Suprapubic skin (tissue), 4 donors: ENCODE measurements at regions not wholly inside any gene's neighbourhood (a gene's known extent, or its start where the extent isn't known, plus 50 kb on each side); places are given as distances from the start of the nearest gene placed in this dataset.

Source experiments
- DNase-seq, 2 donors: peaks; one replicate each; pipeline ENCODE4 v3.0.0-alpha.2; 2019; ENCODE audit warnings: low spot score in 2 of 2
- H3K27ac ChIP-seq: fragments of 200-600 bp; sonication (generic); one replicate; pipeline ENCODE4 v1.5.1; 2019
- H3K27me3 ChIP-seq: fragments of 200-600 bp; sonication (generic); one replicate; pipeline ENCODE4 v1.5.1; 2019
- H3K36me3 ChIP-seq: fragments of 200-600 bp; sonication (generic); one replicate; pipeline ENCODE4 v1.5.1; 2019
- H3K4me1 ChIP-seq: fragments of 200-600 bp; sonication (generic); one replicate; pipeline ENCODE4 v1.5.1; 2019
- H3K4me3 ChIP-seq: fragments of 200-600 bp; sonication (generic); one replicate; pipeline ENCODE4 v1.5.1; 2019; ENCODE audit warnings: mild to moderate bottlenecking
- H3K9me3 ChIP-seq: fragments of 200-600 bp; sonication (generic); one replicate; pipeline ENCODE4 v1.5.1; 2019
- CTCF ChIP-seq, 2 donors: fragments of 200-600 bp in 1 of 2; fragments of 450-650 bp in 1 of 2; sonication (generic) in 1 of 2; IDR thresholded peaks; one replicate each; pipeline ENCODE4 v1.5.1; 2016 to 2019; ENCODE audit warnings: antibody characterized with exemption in 2 of 2, mild to moderate bottlenecking in 1 of 2, moderate library complexity in 1 of 2
- EP300 ChIP-seq: sonication (generic); formaldehyde crosslinking; IDR thresholded peaks from one replicate; pipeline ENCODE4 v1.6.1; 2017; ENCODE audit warnings: antibody characterized with exemption
- POLR2A ChIP-seq, 2 donors: fragments of 450-650 bp; IDR thresholded peaks; one replicate each; pipeline ENCODE4 v1.6.1; 2017; ENCODE audit warnings: antibody characterized with exemption in 2 of 2, mild to moderate bottlenecking in 2 of 2, moderate library complexity in 2 of 2
- POLR2AphosphoS5 ChIP-seq, 3 donors: sonication (generic); formaldehyde crosslinking; IDR thresholded peaks; one replicate each; pipeline ENCODE4 v1.6.1; 2017; ENCODE audit warnings: antibody characterized with exemption in 3 of 3
- WGBS: methylation state at CpG from one replicate; pipeline ENCODE4 v1.1.5; 2018; 5-methylcytosine and 5-hydroxymethylcytosine counted together

GRCh38 chr21:33171616-33172169 lies 58.0 kb upstream of the IFNAR2 start:
- Histone ChIP-seq H3K27me3 (peaks cover 35% of the 10 kb centered on the region), H3K4me3 (no peak overlapping the region), H3K36me3 (no peaks in the 10 kb centered on the region), H3K4me1 (no peaks in the 10 kb centered on the region), H3K27ac (no peak overlapping the region), H3K9me3 (no peaks in the 10 kb centered on the region)
- no peak for DNase-seq
- TF ChIP-seq CTCF (IDR thresholded peaks at IDR 0.05): no peak
- TF ChIP-seq EP300: no peak
- no peak for TF ChIP-seq POLR2A (IDR thresholded peaks at IDR 0.05)
- TF ChIP-seq POLR2AphosphoS5 (IDR thresholded peaks at IDR 0.05): no peak
- WGBS: 61% methylated on average over 6 of the region's 8 CpGs

- Histone ChIP-seq H3K9me3 (no peaks in the 10 kb centered on the region), H3K4me3 (no peak overlapping the region), H3K27ac (no peak overlapping the region), H3K27me3 (peaks cover 28% of the 10 kb centered on the region), H3K36me3 (no peaks in the 10 kb centered on the region), H3K4me1 (no peaks in the 10 kb centered on the region)
- no peak for TF ChIP-seq POLR2A (IDR thresholded peaks at IDR 0.05)
- TF ChIP-seq POLR2AphosphoS5 (IDR thresholded peaks at IDR 0.05): no peak
- TF ChIP-seq CTCF (IDR thresholded peaks at IDR 0.05): no peak
- TF ChIP-seq EP300: no peak
- WGBS: 71% methylated on average over 4 of the region's 4 CpGs
- no peak for DNase-seq
These were observed 55.0 kb upstream of the IFNAR2 start for GRCh38 chr21:33174756-33175155.
